LNCAP (cell line): ENCODE measurements at regions not wholly inside any gene's neighbourhood (a gene's known extent, or its start where the extent isn't known, plus 50 kb on each side); places are given as distances from the start of the nearest gene placed in this dataset.

Experiments
- TF ChIP-seq, protein P1 (sequence below): fragments of 450-650 bp; IDR thresholded peaks from 2 replicates; pipeline ENCODE4 v1.5.1; 2017; ENCODE audit warnings: mild to moderate bottlenecking

DNA sequence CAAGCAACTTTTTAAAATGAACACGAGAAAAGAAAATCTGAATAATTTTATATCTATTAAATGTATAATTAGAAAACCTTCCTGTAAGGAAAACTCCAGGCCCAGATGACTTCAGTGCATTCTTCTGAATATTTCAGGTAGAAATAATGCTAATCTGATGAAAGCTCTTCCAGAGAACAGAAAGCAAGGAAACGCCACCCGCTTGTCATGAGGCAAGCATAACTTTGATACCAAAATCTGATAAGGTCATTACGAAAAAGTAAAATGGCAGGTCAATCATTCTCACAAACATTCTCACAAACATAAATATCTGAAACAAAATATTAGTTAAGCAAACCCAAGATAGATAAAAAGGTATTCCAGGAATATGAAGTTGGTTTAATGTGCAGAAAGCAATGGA, 60.6 kb upstream of the PCSK6 start:
- TF ChIP-seq, protein P1, sequence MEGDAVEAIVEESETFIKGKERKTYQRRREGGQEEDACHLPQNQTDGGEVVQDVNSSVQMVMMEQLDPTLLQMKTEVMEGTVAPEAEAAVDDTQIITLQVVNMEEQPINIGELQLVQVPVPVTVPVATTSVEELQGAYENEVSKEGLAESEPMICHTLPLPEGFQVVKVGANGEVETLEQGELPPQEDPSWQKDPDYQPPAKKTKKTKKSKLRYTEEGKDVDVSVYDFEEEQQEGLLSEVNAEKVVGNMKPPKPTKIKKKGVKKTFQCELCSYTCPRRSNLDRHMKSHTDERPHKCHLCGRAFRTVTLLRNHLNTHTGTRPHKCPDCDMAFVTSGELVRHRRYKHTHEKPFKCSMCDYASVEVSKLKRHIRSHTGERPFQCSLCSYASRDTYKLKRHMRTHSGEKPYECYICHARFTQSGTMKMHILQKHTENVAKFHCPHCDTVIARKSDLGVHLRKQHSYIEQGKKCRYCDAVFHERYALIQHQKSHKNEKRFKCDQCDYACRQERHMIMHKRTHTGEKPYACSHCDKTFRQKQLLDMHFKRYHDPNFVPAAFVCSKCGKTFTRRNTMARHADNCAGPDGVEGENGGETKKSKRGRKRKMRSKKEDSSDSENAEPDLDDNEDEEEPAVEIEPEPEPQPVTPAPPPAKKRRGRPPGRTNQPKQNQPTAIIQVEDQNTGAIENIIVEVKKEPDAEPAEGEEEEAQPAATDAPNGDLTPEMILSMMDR, result no peak

DNA sequence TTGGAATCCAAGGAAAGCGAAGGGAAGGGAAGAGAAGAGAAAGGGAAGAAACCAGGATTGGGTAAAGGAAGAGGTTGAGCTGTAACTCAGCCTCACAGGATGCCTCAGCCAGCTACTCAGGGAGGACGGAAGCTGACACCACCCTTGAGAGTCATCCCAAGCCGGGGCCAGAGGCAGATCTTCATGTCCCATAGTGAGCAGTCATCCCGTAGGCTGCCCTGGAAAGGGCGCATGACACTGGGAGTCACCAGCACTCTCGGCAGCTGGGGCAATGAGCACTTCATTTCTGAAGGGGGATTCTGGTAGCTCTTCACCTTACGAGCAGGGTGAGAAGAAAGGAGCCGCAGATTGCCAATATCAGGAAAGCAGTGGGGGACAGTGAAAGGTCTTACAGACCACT, 60.1 kb upstream of the PCSK6 start:
- TF ChIP-seq, protein P1, result no peak

DNA sequence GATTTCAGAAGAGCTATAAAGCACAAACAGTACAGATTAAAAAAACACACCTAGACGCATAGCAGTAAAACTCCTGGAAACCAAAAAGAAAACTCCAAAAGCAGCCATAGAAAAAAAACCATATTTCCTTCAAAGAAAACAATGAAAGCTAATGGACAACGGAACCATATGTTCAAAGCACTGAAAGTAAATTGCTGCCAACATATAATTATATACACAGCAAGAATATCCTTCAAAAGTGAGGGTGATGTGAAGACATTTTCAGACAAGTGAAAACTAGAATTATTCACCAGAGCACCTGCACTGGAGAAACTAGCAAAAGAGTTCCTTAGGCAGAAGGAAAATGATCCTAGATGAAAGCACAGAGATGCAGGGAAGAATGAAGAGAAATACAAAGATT, 58.2 kb upstream of the PCSK6 start:
- TF ChIP-seq, protein P1, result no peak

DNA sequence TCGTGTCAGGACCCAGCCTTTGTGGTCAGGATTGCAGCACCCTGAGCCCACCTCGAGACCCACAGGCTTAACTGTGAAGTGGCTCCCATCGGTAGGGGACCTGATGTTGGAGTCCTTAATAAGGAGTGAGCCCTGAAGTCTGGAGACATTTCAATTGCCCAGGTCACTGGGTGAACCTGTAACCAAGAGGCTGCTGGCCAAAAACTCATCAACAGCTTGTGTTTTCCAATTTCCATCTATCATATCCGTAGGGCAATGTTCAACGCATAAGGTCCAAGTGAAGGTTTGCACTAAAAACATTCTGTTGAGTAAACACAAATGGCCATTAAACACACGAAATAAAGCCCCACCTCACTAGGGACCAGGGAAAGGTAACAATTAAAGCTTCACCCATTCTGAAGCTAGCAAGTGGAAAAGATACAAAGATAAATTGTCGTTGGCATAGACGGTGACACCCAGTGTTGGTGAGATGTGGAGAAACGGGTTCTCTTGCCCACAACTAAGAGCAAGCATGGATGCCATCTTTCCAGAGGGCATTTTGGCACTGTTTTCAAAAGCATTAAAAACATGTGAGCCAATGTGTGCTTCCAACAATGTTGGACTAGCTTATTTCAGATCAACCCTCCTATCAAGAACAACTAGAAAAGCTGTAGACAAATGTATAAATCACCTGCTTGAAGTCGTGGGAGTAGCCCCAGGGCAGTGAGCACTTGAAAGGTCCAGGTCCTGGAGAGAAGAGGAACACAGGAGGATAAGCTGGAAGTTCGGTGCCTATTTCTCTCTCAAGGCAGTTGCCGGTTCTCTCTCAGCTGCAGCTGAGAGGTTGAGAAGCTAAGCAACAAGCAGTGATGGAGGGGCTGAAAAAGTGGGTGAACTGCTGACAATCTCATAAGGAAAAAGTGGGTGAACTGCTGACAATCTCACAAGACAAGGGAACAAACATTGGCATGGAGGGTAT, 56.3 kb upstream of the PCSK6 start:
- TF ChIP-seq, protein P1, result no peak

DNA sequence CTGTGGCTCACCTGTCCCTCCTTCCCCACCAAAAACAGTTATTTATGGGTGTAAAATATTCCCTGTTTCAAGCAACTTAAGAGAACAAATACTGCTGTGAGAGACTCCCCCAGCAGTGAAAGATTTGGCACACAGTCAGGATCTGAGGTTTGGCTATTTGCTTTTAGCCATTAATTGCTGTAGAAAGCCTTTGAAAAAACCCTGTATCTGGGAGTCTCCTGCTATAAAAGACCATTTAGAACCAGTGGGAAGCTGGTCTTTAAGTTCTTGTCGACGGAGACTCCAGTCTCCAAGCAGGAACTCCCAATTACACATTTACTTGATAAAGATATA, 55.1 kb upstream of the PCSK6 start:
- TF ChIP-seq, protein P1, result no peak

DNA sequence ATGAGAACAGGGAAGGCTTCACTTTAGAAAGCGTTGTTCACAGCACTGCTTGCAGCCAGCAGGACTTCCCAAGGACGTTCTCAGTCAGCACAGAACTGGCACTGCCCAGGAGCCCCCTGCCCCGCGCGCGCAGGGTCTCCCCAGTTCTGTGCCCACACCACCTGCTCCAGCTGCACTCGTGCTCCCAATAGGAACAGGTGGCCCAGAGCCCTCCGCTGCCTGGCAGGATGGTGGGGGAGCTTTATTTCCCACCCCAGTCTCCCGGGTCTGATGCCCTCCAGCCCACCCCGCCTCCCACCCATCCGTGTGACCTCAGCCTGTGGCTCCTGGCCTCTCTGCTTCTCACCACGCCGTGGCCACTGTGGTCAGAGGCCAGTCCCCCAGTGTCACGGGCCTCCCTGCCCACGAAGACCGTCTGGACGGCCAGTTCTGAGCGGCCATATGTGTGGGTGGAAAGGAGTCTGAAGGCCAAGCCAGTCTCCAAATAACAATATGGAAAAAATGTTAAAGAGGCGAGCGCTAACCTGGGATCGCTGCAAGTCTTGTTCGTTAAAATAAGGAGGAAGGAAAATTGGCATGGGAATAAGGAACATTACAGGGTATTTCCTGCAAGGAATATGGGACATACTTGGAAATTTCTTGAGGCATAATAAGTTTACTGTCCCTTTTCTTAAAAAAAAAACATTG, 54.6 kb upstream of the PCSK6 start:
- TF ChIP-seq, protein P1, result no peak

DNA sequence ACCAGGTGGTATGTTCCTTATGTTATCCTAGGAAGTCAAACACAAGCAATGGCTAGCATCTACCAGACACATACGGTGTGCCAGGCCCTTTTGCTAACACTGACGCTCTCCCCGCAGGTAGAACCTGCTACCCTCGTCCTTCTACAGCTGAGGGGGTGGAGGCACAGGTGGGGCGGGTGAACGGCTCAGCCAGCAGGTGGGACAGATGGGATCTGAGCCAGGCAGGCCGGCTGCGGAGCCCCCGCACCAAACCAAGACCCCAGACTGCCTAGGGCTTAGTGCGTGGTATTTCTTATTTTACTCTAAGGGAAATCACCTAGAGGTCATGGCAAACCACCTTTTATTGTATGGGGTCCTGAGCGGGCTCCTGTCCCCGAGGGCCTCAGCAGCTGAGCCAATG, 53.9 kb upstream of the PCSK6 start:
- TF ChIP-seq, protein P1, result no peak
